ENCODE measurements at regions not wholly inside any gene's neighbourhood (a gene's known extent, or its start where the extent isn't known, plus 50 kb on each side); places are given as distances from the start of the nearest gene placed in this dataset.

- POLR2A ChIA-PET: no interaction called here
- Mint-ChIP-seq H3K9me3 (peaks cover 11% of the 10 kb centered on the region), H3K27me3 (peaks cover 19% of the 10 kb centered on the region), H3K36me3 (ENCODE audit: low read depth) (no peaks in the 10 kb centered on the region), H3K4me3 (no peak overlapping the region), H3K4me1 (ENCODE audit: low read depth) (peaks cover 5% of the 10 kb centered on the region), H3K27ac (no peak overlapping the region)
- CTCF ChIA-PET: interaction anchor here (4.6 kb wide), 1 partner anchor 217 kb away, joined by 25 read pairs; no protein-coding TSS in a partner anchor
- TF ChIP-seq, protein P1, sequence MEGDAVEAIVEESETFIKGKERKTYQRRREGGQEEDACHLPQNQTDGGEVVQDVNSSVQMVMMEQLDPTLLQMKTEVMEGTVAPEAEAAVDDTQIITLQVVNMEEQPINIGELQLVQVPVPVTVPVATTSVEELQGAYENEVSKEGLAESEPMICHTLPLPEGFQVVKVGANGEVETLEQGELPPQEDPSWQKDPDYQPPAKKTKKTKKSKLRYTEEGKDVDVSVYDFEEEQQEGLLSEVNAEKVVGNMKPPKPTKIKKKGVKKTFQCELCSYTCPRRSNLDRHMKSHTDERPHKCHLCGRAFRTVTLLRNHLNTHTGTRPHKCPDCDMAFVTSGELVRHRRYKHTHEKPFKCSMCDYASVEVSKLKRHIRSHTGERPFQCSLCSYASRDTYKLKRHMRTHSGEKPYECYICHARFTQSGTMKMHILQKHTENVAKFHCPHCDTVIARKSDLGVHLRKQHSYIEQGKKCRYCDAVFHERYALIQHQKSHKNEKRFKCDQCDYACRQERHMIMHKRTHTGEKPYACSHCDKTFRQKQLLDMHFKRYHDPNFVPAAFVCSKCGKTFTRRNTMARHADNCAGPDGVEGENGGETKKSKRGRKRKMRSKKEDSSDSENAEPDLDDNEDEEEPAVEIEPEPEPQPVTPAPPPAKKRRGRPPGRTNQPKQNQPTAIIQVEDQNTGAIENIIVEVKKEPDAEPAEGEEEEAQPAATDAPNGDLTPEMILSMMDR (IDR thresholded peaks at IDR 0.05): no peak
- ATAC-seq (no peak), DNase-seq (no peak)
- intact Hi-C loops (cut with micrococcal nuclease): no loop called here
These were observed 65.7 kb downstream of the TBXT start for GRCh38 chr6:166101819-166102419.

DNA sequence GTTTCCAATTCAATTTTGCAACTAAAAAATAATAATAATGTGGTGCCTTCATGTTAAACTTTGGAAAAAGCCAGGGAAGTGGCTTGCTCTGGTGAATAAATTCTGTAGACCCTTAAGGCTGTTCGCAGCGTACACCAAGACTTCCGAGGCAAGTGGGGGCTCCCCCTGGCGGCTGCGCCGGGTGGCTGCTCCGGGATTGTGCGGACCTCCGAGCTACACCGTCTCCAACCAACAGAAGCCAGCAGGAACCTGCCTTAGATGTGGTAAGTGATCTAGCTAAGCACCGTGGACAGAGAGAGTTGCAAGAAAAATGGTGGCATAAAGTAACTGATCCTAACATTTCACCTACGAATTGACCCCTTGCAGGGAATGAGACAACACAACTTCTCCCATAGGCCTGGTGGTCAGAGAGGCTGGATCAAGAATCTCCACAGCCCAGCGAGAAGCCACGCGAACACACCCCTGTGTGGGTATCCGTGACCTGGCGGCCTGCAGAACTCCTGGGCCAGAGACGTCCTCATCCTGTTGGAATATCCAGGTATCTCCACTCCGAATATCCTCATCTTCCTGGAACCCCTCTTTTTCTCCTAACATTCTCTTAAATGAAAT is 69.6 kb downstream of the TBXT start:
- Mint-ChIP-seq H3K36me3 (ENCODE audit: low read depth) (no peaks in the 10 kb centered on the region), H3K27ac (no peak overlapping the region), H3K9me3 (peaks cover 11% of the 10 kb centered on the region), H3K27me3 (peaks cover 36% of the 10 kb centered on the region), H3K4me3 (peak overlapping the region; percentile 21), H3K4me1 (ENCODE audit: low read depth) (no peaks in the 10 kb centered on the region)
- CTCF ChIA-PET: interaction anchor here (0.5 to 4.1 kb wide), 19 partner anchors 8 to 253 kb away, joined by 3 to 33 read pairs (median 3); no protein-coding TSS in a partner anchor
- TF ChIP-seq, protein P1 (IDR thresholded peaks at IDR 0.05): peak; percentile 87
- POLR2A ChIA-PET: interaction anchor here (0.9 kb wide), 1 partner anchor 44 kb away, joined by 3 read pairs; no protein-coding TSS in a partner anchor
- intact Hi-C loops (cut with micrococcal nuclease): no loop called here
- peak; percentile 95 for ATAC-seq
- DNase-seq: peak; percentile 81

- intact Hi-C loops (cut with micrococcal nuclease): no loop called here
- Mint-ChIP-seq H3K4me3 (no peak overlapping the region), H3K4me1 (ENCODE audit: low read depth) (no peaks in the 10 kb centered on the region), H3K27me3 (peaks cover 16% of the 10 kb centered on the region), H3K27ac (no peak overlapping the region), H3K9me3 (no peaks in the 10 kb centered on the region), H3K36me3 (ENCODE audit: low read depth) (no peaks in the 10 kb centered on the region)
- TF ChIP-seq, protein P1 (IDR thresholded peaks at IDR 0.05): no peak
- CTCF ChIA-PET: interaction anchor here (0.9 to 1.1 kb wide), 2 partner anchors 9 to 18 kb away, joined by 3 to 5 read pairs; no protein-coding TSS in a partner anchor
- ATAC-seq (no peak), DNase-seq (no peak)
- POLR2A ChIA-PET: no interaction called here
These were observed 79.8 kb downstream of the TBXT start for GRCh38 chr6:166087852-166088251.

DNA sequence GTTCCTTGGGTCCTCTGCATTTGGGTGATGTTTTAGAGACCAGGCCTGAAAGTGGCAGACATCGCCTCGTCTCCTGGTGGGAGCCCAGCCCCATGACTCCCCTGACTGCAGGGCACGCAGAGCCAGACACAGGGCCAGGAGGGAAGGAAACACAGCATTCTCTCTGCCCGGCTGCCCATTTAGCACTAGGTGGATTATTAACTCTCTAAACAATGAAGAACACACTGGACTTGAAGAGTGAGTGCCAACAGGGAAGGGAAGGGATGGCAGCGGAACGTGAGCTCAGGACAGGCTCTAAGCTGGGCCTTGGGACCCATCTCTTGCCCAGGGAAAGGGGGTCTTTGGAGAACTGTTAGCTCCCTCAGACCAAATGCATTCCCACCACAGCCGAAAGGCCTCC is 80.4 kb downstream of the TBXT start:
- DNase-seq (no peak), ATAC-seq (no peak)
- H3K27me3 Mint-ChIP-seq: peaks cover 15% of the 10 kb centered on the region
- H3K4me1 Mint-ChIP-seq (ENCODE audit: low read depth): no peaks in the 10 kb centered on the region
- intact Hi-C loops (cut with micrococcal nuclease): no loop called here
- H3K9me3 Mint-ChIP-seq: no peaks in the 10 kb centered on the region
- H3K4me3 Mint-ChIP-seq: no peak overlapping the region
- ChIA-PET CTCF (interaction anchor here (1.1 kb wide), 1 partner anchor 10 kb away, joined by 5 read pairs; no protein-coding TSS in a partner anchor), POLR2A (no interaction called here)
- no peak overlapping the region for H3K27ac Mint-ChIP-seq
- H3K36me3 Mint-ChIP-seq (ENCODE audit: low read depth): no peaks in the 10 kb centered on the region
- TF ChIP-seq, protein P1 (IDR thresholded peaks at IDR 0.05): no peak

DNA sequence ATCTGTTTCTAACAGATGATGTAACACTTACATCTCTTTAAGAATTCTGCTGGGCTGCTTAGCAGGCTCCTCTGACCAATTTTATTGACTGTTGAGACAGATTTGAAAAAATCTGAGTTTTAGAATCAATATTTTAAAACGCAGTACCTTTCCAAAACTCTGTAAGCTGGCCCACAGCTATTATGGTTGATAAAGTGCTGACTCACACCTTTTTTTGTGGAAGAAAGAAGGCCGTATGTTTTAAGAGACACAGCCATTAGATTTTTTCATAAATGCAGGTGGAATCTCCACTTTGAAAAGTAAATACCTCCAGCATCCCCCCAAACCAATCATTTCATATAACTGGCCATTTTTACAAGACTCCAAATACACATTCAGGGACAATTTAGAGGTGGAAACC is 82.2 kb downstream of the TBXT start:
- H3K9me3 Mint-ChIP-seq: no peaks in the 10 kb centered on the region
- ATAC-seq: no peak
- POLR2A ChIA-PET: no interaction called here
- TF ChIP-seq, protein P1 (IDR thresholded peaks at IDR 0.05): no peak
- H3K4me3 Mint-ChIP-seq: no peak overlapping the region
- H3K36me3 Mint-ChIP-seq (ENCODE audit: low read depth): no peaks in the 10 kb centered on the region
- no peaks in the 10 kb centered on the region for H3K4me1 Mint-ChIP-seq (ENCODE audit: low read depth)
- H3K27ac Mint-ChIP-seq: no peak overlapping the region
- DNase-seq: no peak
- intact Hi-C loops (cut with micrococcal nuclease): no loop called here
- H3K27me3 Mint-ChIP-seq: peaks cover 10% of the 10 kb centered on the region
- CTCF ChIA-PET: interaction anchor here (1.5 kb wide), 1 partner anchor 13 kb away, joined by 5 read pairs; no protein-coding TSS in a partner anchor

All from activated CD8-positive, alpha-beta T cell treated with anti-CD3 and anti-CD28 coated beads for 36 hours (primary cell).